Neural cell (in vitro differentiated cells): ENCODE measurements at regions not wholly inside any gene's neighbourhood (a gene's known extent, or its start where the extent isn't known, plus 50 kb on each side); places are given as distances from the start of the nearest gene placed in this dataset.

Experiments
- H2AFZ ChIP-seq: fragments of 200-600, 300-800 bp; sonication (generic), shearing (Covaris generic); 2 replicates; pipeline ENCODE4 v1.6.0; 2014; ENCODE audit warnings: low read depth, mild to moderate bottlenecking, antibody characterized with exemption, low read length, moderate library complexity
- H3F3A ChIP-seq: fragments of 200-600 bp; shearing (Covaris generic); 2 replicates; pipeline ENCODE4 v1.6.1; 2016; ENCODE audit warnings: mild to moderate bottlenecking, moderate library complexity, mixed read lengths, antibody characterized with exemption, low read length; ENCODE audit not compliant: insufficient read depth, poor library complexity, severe bottlenecking
- H3K27ac ChIP-seq: fragments of 200-600, 300-800 bp; sonication (generic), shearing (Covaris generic); 2 replicates; pipeline ENCODE4 v1.5.1; 2014; ENCODE audit warnings: mild to moderate bottlenecking, low read length, moderate library complexity
- H3K27me3 ChIP-seq: fragments of 300-800, 200-600 bp; sonication (generic), shearing (Covaris generic); 2 replicates; pipeline ENCODE4 v1.6.0; 2014; ENCODE audit warnings: mild to moderate bottlenecking, low read depth, low read length, moderate library complexity; ENCODE audit not compliant: insufficient read depth
- H3K36me3 ChIP-seq: fragments of 300-800, 200-600 bp; sonication (generic), shearing (Covaris generic); 2 replicates; pipeline ENCODE4 v1.5.1; 2014; ENCODE audit warnings: mild to moderate bottlenecking, antibody characterized with exemption, low read length, moderate library complexity; ENCODE audit not compliant: insufficient read depth
- H3K4me2 ChIP-seq: fragments of 300-800, 200-600 bp; sonication (generic), shearing (Covaris generic); 2 replicates; pipeline ENCODE4 v1.6.0; 2014; ENCODE audit warnings: mild to moderate bottlenecking, low read length
- H3K4me3 ChIP-seq: fragments of 300-800, 200-600 bp; sonication (generic), shearing (Covaris generic); 2 replicates; pipeline ENCODE4 v1.5.1; 2014; ENCODE audit warnings: mild to moderate bottlenecking, low read length, moderate library complexity
- H3K79me2 ChIP-seq: fragments of 200-600 bp; shearing (Covaris generic); replicated peaks from 2 replicates; pipeline ENCODE4 v1.6.0; 2014; ENCODE audit warnings: mild to moderate bottlenecking, low read length, moderate library complexity; ENCODE audit not compliant: insufficient read depth
- H3K9ac ChIP-seq: fragments of 300-800, 200-600 bp; sonication (generic), shearing (Covaris generic); 2 replicates; pipeline ENCODE4 v1.6.1; 2016; ENCODE audit warnings: mild to moderate bottlenecking, low read length, mixed read lengths
- H3K9me2 ChIP-seq: fragments of 200-600 bp; shearing (Covaris generic); 2 replicates; pipeline ENCODE4 v1.6.1; 2016; ENCODE audit warnings: mild to moderate bottlenecking, low read length, mixed read lengths; ENCODE audit not compliant: insufficient read depth
- H3K9me3 ChIP-seq: fragments of 200-600, 300-800 bp; sonication (generic), shearing (Covaris generic); 2 replicates; pipeline ENCODE4 v1.6.1; 2016; ENCODE audit warnings: mild to moderate bottlenecking, mixed run types, low read length, moderate library complexity, mixed read lengths
- H4K20me1 ChIP-seq: fragments of 200-600 bp; shearing (Covaris generic); 2 replicates; pipeline ENCODE4 v1.6.1; 2016; ENCODE audit warnings: mild to moderate bottlenecking, mixed run types; ENCODE audit not compliant: insufficient read depth
- CTCF ChIP-seq: fragments of 450-650 bp; IDR thresholded peaks from 2 replicates; pipeline ENCODE4 v1.5.1; 2014; ENCODE audit warnings: antibody characterized with exemption, mild to moderate bottlenecking, moderate library complexity; ENCODE audit not compliant: poor library complexity, severe bottlenecking
- EP300 ChIP-seq: fragments of 450-650 bp; conservative IDR thresholded peaks from 2 replicates; pipeline ENCODE4 v1.6.1; 2014; ENCODE audit warnings: antibody characterized with exemption, mild to moderate bottlenecking, moderate library complexity; ENCODE audit not compliant: poor library complexity, severe bottlenecking
- EZH2 ChIP-seq: fragments of 200-600, 300-800 bp; shearing (Covaris generic), sonication (generic); IDR thresholded peaks from 2 replicates; pipeline ENCODE4 v1.6.1; 2014; ENCODE audit warnings: antibody characterized with exemption, low read length, borderline replicate concordance, mild to moderate bottlenecking; ENCODE audit not compliant: insufficient read depth, poor library complexity, severe bottlenecking
- MXI1 ChIP-seq: fragments of 450-650 bp; conservative IDR thresholded peaks from 2 replicates; pipeline ENCODE4 v1.6.1; 2014; ENCODE audit warnings: antibody characterized with exemption, mild to moderate bottlenecking; ENCODE audit not compliant: poor library complexity, severe bottlenecking
- POLR2AphosphoS5 ChIP-seq: IDR thresholded peaks from 2 replicates; pipeline ENCODE4 v1.6.1; 2012
- RAD21 ChIP-seq: fragments of 450-650 bp; conservative IDR thresholded peaks from 2 replicates; pipeline ENCODE4 v1.6.1; 2014; ENCODE audit warnings: antibody characterized with exemption, mild to moderate bottlenecking, moderate library complexity
- REST ChIP-seq: IDR thresholded peaks from 2 replicates; pipeline ENCODE4 v1.6.1; 2012; ENCODE audit warnings: borderline replicate concordance
- SMC3 ChIP-seq: fragments of 450-650 bp; conservative IDR thresholded peaks from 2 replicates; pipeline ENCODE4 v1.6.1; 2014; ENCODE audit warnings: antibody characterized with exemption, mild to moderate bottlenecking, moderate library complexity; ENCODE audit not compliant: poor library complexity

- Histone ChIP-seq H3F3A (no peaks in the 10 kb centered on the region), H3K36me3 (no peaks in the 10 kb centered on the region), H3K27me3 (no peaks in the 10 kb centered on the region), H3K27ac (no peak overlapping the region), H3K9me3 (no peaks in the 10 kb centered on the region), H3K79me2 (no peaks in the 10 kb centered on the region), H3K9me2 (no peaks in the 10 kb centered on the region), H2AFZ (no peak overlapping the region), H3K9ac (no peak overlapping the region), H3K4me2 (no peak overlapping the region), H4K20me1 (no peaks in the 10 kb centered on the region), H3K4me3 (no peak overlapping the region)
- TF ChIP-seq POLR2AphosphoS5 = no peak
- no peak for TF ChIP-seq SMC3
- TF ChIP-seq REST = no peak
Measured at GRCh38 chr1:47686731-47687630, 249.1 kb downstream of the FOXD2 start.

GRCh38 chr1:47687631-47688460, 250.0 kb downstream of the FOXD2 start:
- H3F3A ChIP-seq = no peaks in the 10 kb centered on the region
- H3K27me3 ChIP-seq = no peaks in the 10 kb centered on the region
- H3K4me2 ChIP-seq = no peak overlapping the region
- TF ChIP-seq MXI1 (no peak), SMC3 (no peak), EZH2 (no peak), RAD21 (no peak), CTCF (no peak), EP300 (no peak), REST (no peak)
- H3K9me3 ChIP-seq = no peaks in the 10 kb centered on the region
- H3K9ac ChIP-seq = no peak overlapping the region
- H4K20me1 ChIP-seq = no peaks in the 10 kb centered on the region
- no peak overlapping the region for H2AFZ ChIP-seq
- no peak overlapping the region for H3K4me3 ChIP-seq
- no peak overlapping the region for H3K27ac ChIP-seq
- H3K9me2 ChIP-seq = no peaks in the 10 kb centered on the region
- H3K36me3 ChIP-seq = no peaks in the 10 kb centered on the region
- no peaks in the 10 kb centered on the region for H3K79me2 ChIP-seq
